HG02759 (cell line): ENCODE measurements at regions not wholly inside any gene's neighbourhood (a gene's known extent, or its start where the extent isn't known, plus 50 kb on each side); places are given as distances from the start of the nearest gene placed in this dataset.
"Not testable (repeated sequence)": the region's sequence is repeated elsewhere in the genome, so short reads cannot be mapped to it uniquely, and the experiment has no call there.

Experiments
- ATAC-seq: cut with Tn5 transposase; IDR thresholded peaks from one replicate; pipeline ENCODE4 v1.9.1; 2021; ENCODE audit warnings: mild to moderate bottlenecking, moderate library complexity; ENCODE audit not compliant: unreplicated experiment

GRCh38 chrY:18078452-18078851, 52.9 kb downstream of the CDY2A start:
- not testable (repeated sequence) for ATAC-seq

DNA sequence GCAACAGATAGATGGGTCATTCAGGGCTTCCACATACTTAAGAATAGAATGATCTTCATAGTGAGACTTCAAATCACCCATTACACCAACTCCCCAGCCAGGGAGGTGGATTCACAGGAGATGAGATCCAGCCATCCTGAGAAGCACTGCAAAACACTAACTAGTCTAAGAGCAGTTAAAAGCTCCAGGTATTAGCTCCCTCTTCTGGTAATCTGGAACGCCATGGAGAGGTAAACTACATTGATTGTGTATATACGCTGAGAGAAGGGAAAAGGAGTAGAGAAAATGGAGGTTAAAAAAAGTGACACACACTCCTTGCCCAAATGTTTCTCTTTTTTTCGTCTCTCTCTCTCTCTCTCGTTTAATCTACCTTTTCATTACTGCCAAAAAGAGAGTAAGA, 60.3 kb downstream of the CDY2A start:
- ATAC-seq: not testable (repeated sequence)

- not testable (repeated sequence) for ATAC-seq
These were observed 60.9 kb downstream of the CDY2A start for GRCh38 chrY:18086361-18086977.

GRCh38 chrY:18087943-18088655, 62.5 kb downstream of the CDY2A start:
- ATAC-seq: not testable (repeated sequence)

- not testable (repeated sequence) for ATAC-seq
These were observed 67.4 kb downstream of the CDY2A start for GRCh38 chrY:18092952-18093351.

GRCh38 chrY:18105691-18106090, 80.1 kb downstream of the CDY2A start:
- not testable (repeated sequence) for ATAC-seq

GRCh38 chrY:18118388-18118787, 92.8 kb downstream of the CDY2A start:
- ATAC-seq: not testable (repeated sequence)

DNA sequence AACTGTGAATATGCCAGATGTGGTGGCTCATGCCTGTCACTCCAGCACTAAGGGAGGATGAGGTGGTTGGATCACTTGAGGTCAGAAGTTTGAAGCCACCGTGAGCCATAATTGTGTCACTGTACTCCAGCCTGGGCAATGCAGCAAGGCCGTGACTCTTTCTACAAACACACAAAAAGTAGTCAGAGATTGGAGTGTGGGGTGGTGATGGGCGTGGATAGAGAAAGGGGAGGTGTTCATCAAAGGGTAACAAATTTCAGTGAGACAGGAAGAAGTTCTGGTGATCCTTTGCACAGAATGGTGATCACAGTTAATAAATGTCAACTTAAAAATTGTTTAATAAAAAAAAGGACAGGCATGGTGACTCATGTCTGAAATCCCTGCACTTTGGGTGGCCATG, 112.1 kb downstream of the CDY2A start:
- not testable (repeated sequence) for ATAC-seq

GRCh38 chrY:18139311-18140007, 113.9 kb downstream of the CDY2A start:
- ATAC-seq: not testable (repeated sequence)

DNA sequence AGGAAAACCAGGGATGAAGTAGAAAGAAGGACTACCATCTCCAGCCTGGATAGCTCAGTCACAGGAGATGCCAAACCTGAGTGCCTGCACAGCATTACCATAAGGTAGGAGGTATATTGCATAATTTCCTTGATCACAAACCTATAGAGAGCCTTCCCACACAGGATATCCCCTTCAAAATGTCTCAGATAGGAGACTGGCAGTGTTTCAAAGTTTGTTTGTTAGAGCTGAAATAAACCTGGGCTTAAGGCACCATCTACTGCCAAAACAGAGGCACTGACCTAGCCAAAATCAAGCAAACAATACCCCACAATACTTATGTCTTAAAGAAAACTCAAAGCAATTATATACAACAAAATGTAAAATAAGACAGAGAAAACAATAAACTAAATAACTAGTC, 120.8 kb downstream of the CDY2A start:
- not testable (repeated sequence) for ATAC-seq

DNA sequence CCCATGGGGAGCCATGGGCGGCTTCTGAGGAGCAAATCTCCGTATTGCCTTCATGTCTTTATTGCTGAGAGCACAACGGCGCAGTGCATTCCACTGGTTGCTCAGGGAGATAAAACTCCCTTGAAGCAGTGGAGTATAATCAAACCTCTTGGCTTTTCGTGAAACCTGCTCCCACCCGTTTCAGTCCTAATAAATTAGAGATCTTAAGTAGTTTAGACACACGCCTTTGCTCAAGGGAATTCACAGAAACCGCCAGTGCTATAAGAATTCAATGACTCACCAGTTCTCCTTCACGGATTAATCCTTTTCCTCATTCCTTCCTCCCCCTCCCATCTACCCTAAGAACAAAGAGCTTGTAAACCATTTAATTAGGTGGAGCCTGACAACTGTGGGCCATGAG, 127.0 kb downstream of the CDY2A start:
- ATAC-seq: not testable (repeated sequence)

GRCh38 chrY:18165738-18166137, 140.2 kb downstream of the CDY2A start:
- ATAC-seq: not testable (repeated sequence)

- peak; percentile 62 for ATAC-seq
These were observed 150.5 kb downstream of the CDY2A start for GRCh38 chrY:18176118-18176517.

GRCh38 chrY:18188982-18189683, 163.5 kb downstream of the CDY2A start:
- ATAC-seq: not testable (repeated sequence)

DNA sequence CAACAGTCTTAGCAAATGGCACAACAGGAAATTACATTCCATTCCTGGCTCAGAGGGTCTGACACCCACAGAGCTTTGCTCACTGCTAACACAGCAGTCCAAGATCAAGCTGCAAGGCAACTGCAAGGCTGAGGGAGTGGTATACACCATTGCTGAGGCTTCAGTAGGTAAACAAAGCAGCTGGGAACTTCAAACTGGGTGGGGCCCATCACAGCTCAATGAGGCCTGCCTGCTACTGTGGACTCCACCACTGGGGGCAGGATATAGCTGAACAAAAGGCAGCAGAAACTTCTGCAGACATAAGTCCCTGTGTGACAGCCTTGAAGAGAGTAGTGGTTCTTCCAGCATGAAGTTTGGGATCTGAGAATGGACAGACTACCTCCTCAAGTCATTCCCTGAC, 212.0 kb downstream of the CDY2A start:
- ATAC-seq: not testable (repeated sequence)

DNA sequence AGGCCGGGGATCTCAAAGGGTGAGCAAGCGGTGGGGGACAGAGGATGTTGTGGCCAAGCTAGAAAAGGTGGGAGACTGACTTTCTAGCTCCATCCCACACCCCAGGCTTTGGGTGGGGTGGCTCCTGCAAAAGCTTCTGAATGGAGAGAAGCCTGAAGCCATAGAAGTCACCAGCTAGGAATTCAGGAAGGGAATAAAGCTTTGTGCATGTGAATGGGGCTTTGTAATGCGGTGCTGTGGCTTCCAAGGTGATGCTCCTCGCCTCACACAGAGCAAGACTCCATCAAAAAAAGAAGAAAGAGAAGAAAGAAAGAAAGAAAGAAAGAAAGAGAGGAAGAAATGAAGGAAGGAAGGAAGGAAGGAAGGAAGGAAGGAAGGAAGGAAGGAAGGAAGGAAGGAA, 237.0 kb downstream of the CDY2A start:
- ATAC-seq: not testable (repeated sequence)

GRCh38 chrY:18271126-18271525, 245.5 kb downstream of the CDY2A start:
- ATAC-seq: not testable (repeated sequence)

GRCh38 chrY:18294353-18294752, 252.2 kb upstream of the HSFY1 start:
- ATAC-seq: not testable (repeated sequence)

- ATAC-seq: not testable (repeated sequence)
These were observed 248.1 kb upstream of the HSFY1 start for GRCh38 chrY:18298461-18298860.

GRCh38 chrY:18306344-18306743, 240.2 kb upstream of the HSFY1 start:
- not testable (repeated sequence) for ATAC-seq

DNA sequence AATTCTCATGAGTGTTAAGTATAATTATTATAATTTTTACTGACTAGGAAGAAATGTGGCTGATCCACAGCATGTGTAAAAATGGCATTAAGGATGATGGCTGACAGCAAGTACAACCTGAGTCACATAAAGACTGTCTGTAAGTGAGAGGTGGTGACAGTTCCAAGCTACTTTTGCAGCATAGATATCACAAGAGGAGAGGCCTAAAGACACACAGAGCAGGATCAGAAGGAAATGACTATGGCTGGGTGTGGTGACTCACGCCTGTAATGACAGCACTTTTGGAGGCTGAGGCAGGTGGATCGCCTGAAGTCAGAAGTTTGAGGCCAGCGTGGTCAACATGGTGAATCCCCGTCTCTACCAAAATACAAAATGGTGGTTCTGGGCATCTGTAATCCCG, 234.7 kb upstream of the HSFY1 start:
- not testable (repeated sequence) for ATAC-seq
